Activated T-cell treated with anti-CD3 and anti-CD28 coated beads, Interleukin-2, amount 50 U/mL, for 72 hours (primary cell): ENCODE measurements at regions not wholly inside any gene's neighbourhood (a gene's known extent, or its start where the extent isn't known, plus 50 kb on each side); places are given as distances from the start of the nearest gene placed in this dataset.
"Not testable (repeated sequence)": the region's sequence is repeated elsewhere in the genome, so short reads cannot be mapped to it uniquely, and the experiment has no call there.

Source experiments
- ATAC-seq, 2 donors: fragments of 150-1000 bp; cut with Tn5 transposase; replicated peaks in 1 of 2; 2 replicates each; pipeline ENCODE4 v1.10.0; 2021; ENCODE audit warnings: moderate library complexity in 2 of 2, mild to moderate bottlenecking in 1 of 2
- DNase-seq, 2 donors: peaks; one replicate each; pipeline ENCODE4 v3.0.0; 2021 to 2022; ENCODE audit warnings: mixed read lengths in 1 of 2
- H3K27ac Mint-ChIP-seq: one replicate; pipeline ENCODE4 v1.8.0; 2022; ENCODE audit warnings: mild to moderate bottlenecking, moderate library complexity, mixed read lengths
- H3K27me3 Mint-ChIP-seq: one replicate; pipeline ENCODE4 v1.8.0; 2022; ENCODE audit warnings: low read depth, mixed read lengths
- H3K36me3 Mint-ChIP-seq, 2 donors: one replicate each; pipeline ENCODE4 v1.8.0; 2022; ENCODE audit warnings: mixed read lengths in 2 of 2, mild to moderate bottlenecking in 1 of 2; ENCODE audit not compliant: insufficient read depth in 2 of 2
- H3K4me1 Mint-ChIP-seq: one replicate; pipeline ENCODE4 v1.8.0; 2022; ENCODE audit warnings: low read depth, mixed read lengths
- H3K4me3 Mint-ChIP-seq, 2 donors: one replicate each; pipeline ENCODE4 v1.8.0; 2022; ENCODE audit warnings: mild to moderate bottlenecking in 2 of 2, mixed read lengths in 2 of 2, moderate library complexity in 2 of 2
- H3K9me3 Mint-ChIP-seq, 2 donors: one replicate each; pipeline ENCODE4 v1.8.0; 2022; ENCODE audit warnings: mixed read lengths in 2 of 2

DNA sequence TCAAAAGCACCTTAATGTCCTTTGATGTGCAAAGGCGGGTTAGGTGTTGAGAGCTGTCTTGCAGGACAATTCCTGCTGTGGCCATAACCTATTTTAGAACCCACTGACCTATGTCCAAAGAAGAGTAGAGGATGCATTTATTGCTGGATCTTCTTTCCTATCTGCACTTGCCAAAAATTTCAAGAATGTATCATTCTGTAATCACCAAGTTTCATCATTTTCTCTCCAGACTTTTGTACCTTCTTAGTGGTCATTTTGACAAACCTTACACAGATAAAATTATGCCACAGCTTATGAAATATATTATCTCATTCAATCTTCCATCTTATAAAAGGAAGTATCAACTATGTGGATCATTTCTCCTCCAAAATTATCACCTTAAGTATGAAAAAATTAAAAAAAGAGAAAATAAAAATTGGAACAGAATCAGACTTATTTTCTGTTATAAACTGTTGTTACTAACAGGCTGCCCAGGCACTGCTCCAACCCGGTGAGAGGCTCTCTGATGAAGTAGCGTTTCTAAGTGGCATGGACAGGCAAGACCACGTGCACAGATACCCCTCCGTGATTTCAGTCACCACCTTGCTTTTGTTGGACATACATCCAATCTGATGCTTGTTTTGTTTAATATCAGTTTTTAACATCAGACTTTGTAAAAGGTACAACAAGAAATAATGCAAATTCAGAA lies 559.9 kb upstream of the ID2 start:
- H3K27me3 Mint-ChIP-seq: peaks cover 13% of the 10 kb centered on the region
- H3K4me1 Mint-ChIP-seq: peaks cover 19% of the 10 kb centered on the region
- no peak overlapping the region for H3K27ac Mint-ChIP-seq
- H3K4me3 Mint-ChIP-seq: no peak overlapping the region
- H3K9me3 Mint-ChIP-seq: peaks cover 0 to 2% of the 10 kb centered on the region in 2 donors
- DNase-seq: no peak
- H3K36me3 Mint-ChIP-seq: peaks cover 0 to 1% of the 10 kb centered on the region in 2 donors
- ATAC-seq: no peak

DNA sequence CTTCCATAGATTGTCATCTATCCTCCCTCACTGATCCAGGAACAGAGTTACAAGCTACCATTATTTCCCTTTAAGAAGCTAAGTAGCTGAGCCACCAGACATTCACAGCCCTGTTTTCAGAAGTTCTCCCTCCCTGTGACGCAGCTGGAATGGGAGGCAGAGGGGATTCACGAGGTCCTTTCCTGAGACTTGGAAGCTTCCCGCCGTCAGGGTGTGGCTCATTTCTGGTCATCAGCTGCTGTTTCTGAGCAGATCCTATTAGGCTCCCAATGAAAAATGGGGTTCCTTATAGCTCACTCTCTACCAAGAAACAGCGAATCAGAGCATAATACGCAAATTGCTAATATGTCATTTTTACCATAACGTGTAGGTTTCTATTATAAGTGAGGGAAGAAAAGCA lies 559.3 kb upstream of the ID2 start:
- Mint-ChIP-seq H3K27me3 (peaks cover 13% of the 10 kb centered on the region), H3K4me1 (peaks cover 19% of the 10 kb centered on the region), H3K4me3 (no peak overlapping the region), H3K36me3 (peaks cover 0 to 3% of the 10 kb centered on the region in 2 donors), H3K9me3 (peaks cover 0 to 2% of the 10 kb centered on the region in 2 donors), H3K27ac (no peak overlapping the region)
- ATAC-seq (no peak), DNase-seq (no peak)

DNA sequence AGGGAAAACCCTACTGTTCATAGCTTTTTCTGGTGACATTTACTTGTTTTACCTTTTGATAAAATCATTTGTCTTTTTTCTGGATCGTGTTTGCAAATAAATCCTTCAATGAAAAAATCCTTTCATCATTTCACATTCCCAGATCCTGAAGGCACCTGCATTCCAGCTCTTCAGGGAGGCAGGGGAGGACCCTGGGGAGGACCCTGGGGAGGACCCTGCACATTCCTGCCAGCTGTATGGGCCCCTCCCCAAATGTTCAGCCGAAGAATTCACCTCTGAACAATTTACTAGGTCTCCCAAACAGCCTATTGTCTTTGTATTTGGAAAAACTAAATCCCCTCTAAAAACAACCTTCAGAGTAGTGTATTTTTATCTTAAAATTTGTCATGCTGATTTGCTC lies 558.4 kb upstream of the ID2 start:
- no peak for ATAC-seq

DNA sequence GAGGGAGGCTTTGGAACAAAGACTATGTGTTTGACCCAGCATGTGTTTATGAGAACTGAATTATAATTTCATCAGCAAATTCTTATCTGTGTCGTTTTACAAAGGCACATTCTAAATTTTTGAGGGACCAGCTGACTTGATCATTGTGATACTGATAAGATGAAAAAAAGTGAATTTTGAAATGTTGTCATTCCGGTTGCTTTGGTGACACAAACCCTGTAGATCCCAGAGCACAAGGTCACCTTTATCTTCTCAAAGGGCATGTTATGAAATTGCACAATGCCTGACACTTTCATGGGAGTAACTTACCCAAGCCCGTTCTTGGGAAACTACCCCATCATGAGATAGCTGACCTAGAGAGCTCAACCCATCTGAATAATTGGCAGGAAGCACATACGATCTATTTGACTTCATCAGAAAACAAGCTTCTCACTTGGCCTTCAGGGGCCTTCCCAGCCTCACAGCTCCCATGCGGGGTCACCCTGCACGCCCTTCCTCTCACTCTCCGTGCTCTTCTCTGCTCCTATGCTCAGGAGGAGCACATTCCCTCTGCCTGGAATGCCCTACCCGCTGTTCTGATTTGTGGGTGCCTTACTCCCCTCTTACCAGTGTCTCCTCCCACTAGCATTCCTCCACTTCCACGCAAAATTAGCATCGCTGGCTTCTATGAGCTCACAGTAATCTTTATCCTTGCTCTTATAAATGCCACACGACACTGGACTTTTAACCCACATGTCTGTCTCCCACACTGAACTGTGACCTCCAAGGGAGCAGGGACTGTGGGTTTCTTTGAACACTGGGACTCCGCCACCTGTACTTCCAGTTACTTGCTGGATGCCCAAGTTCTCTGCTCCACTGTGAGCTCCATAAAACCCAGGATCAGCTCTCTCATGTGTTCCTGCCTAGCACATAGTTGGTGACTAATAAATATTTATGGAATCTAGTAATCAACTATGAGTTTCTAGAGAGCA lies 555.8 kb upstream of the ID2 start:
- H3K27me3 Mint-ChIP-seq: peaks cover 13% of the 10 kb centered on the region
- peaks cover 2 to 10% of the 10 kb centered on the region in 2 donors for H3K36me3 Mint-ChIP-seq
- H3K4me1 Mint-ChIP-seq: no peaks in the 10 kb centered on the region
- no peak overlapping the region for H3K27ac Mint-ChIP-seq
- ATAC-seq (no peak), DNase-seq (no peak)
- H3K4me3 Mint-ChIP-seq: no peak overlapping the region
- peaks cover 3 to 6% of the 10 kb centered on the region in 2 donors for H3K9me3 Mint-ChIP-seq

More for the DNA sequence above, 558.4 kb upstream of the ID2 start:
- H3K4me3 Mint-ChIP-seq: no peak overlapping the region
- H3K27me3 Mint-ChIP-seq: peaks cover 13% of the 10 kb centered on the region
- H3K4me1 Mint-ChIP-seq: peaks cover 19% of the 10 kb centered on the region
- no peak overlapping the region for H3K27ac Mint-ChIP-seq
- peaks cover 0 to 6% of the 10 kb centered on the region in 2 donors for H3K36me3 Mint-ChIP-seq
- H3K9me3 Mint-ChIP-seq: peaks cover 0 to 3% of the 10 kb centered on the region in 2 donors
- DNase-seq: no peak

DNA sequence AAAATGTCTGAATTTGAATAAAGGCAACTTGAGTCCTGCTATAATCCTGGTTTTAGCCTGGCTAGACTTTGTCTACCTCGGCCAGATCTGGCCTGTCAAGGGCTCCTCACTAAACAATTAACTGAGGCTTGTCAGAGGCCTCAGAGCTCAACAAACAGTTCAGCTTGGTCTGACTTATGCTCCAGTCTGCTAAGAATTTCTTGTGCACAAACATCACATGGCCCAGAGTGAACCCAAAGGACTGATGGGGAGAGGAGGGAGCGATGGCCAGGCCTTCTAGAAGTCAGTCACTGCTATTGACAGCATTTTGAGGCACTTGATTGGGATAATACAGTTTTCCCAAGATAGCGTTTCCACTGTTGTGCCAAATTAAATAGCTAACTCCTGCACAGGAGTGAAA lies 555.1 kb upstream of the ID2 start:
- H3K36me3 Mint-ChIP-seq: peaks cover 2 to 10% of the 10 kb centered on the region in 2 donors
- peaks cover 13% of the 10 kb centered on the region for H3K27me3 Mint-ChIP-seq
- H3K27ac Mint-ChIP-seq: no peak overlapping the region
- H3K9me3 Mint-ChIP-seq: peaks cover 3 to 6% of the 10 kb centered on the region in 2 donors
- DNase-seq (no peak), ATAC-seq (no peak)
- no peak overlapping the region for H3K4me3 Mint-ChIP-seq
- no peaks in the 10 kb centered on the region for H3K4me1 Mint-ChIP-seq

DNA sequence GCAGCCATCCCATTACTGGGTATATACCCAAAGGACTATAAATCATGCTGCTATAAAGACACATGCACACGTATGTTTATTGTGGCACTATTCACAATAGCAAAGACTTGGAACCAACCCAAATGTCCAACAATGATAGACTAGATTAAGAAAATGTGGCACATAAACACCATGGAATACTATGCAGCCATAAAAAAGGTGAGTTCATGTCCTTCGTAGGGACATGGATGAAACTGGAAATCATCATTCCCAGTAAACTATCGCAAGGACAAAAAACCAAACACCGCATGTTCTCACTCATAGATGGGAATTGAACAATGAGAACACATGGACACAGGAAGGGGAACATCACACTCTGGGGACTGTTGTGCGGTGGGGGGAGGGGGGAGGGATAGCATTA lies 550.4 kb upstream of the ID2 start:
- peaks cover 2 to 10% of the 10 kb centered on the region in 2 donors for H3K36me3 Mint-ChIP-seq
- not testable (repeated sequence) for H3K4me3 Mint-ChIP-seq, DNase-seq, H3K27me3 Mint-ChIP-seq, H3K4me1 Mint-ChIP-seq, H3K27ac Mint-ChIP-seq, H3K9me3 Mint-ChIP-seq, ATAC-seq

DNA sequence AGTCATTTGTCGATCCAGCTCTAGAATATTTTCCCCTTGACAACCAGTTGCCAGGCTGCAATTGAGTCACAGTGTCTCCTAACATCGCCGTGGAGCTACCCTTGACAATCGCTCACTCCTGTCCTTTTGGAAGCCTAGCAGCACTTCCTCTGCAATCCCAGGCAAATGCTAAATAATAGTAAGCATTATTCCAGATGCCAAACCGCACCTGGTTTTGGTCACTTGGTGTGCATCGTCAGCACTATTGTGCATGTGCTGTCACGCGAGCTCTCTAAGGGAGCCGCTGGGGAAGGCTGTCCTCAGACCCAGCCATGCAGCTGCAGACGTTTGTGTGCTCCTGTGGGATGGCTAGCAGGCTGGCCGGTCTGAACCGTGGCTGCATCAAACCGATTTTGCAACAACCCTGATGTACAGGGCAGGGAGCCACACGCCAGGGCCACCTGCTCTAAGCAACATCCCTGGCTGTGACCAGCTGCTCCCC lies 549.5 kb upstream of the ID2 start:
- no peaks in the 10 kb centered on the region for H3K4me1 Mint-ChIP-seq
- ATAC-seq: no peak
- H3K36me3 Mint-ChIP-seq: peaks cover 2 to 8% of the 10 kb centered on the region in 2 donors

DNA sequence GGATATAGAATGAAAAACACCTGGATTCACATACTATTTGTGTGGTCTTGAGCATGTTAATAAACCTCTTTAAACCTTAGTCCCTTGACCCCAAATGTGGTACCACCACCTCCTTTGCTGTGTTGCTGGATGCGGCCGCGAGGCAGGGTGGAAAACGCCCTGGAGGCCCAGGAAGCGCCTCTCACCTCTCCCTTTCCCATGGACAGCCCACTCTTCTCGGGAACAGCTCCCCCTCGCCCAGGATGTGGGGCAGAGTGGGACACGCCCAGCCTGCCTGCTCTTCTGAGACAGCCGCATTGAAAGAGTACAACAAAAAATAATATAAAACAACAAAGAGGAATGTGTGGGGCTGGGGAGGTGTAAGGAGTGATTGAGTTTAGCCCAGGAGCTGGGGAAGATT lies 549.0 kb upstream of the ID2 start:
- no peak overlapping the region for H3K27ac Mint-ChIP-seq
- ATAC-seq (no peak), DNase-seq (no peak)
- peaks cover 2 to 4% of the 10 kb centered on the region in 2 donors for H3K36me3 Mint-ChIP-seq
- peaks cover 3 to 4% of the 10 kb centered on the region in 2 donors for H3K9me3 Mint-ChIP-seq
- H3K4me3 Mint-ChIP-seq: no peak overlapping the region
- no peaks in the 10 kb centered on the region for H3K4me1 Mint-ChIP-seq
- H3K27me3 Mint-ChIP-seq: peaks cover 6% of the 10 kb centered on the region

More for the DNA sequence above, 549.5 kb upstream of the ID2 start:
- peaks cover 3 to 4% of the 10 kb centered on the region in 2 donors for H3K9me3 Mint-ChIP-seq
- peaks cover 6% of the 10 kb centered on the region for H3K27me3 Mint-ChIP-seq
- DNase-seq: no peak
- H3K4me3 Mint-ChIP-seq: no peak overlapping the region
- H3K27ac Mint-ChIP-seq: no peak overlapping the region

DNA sequence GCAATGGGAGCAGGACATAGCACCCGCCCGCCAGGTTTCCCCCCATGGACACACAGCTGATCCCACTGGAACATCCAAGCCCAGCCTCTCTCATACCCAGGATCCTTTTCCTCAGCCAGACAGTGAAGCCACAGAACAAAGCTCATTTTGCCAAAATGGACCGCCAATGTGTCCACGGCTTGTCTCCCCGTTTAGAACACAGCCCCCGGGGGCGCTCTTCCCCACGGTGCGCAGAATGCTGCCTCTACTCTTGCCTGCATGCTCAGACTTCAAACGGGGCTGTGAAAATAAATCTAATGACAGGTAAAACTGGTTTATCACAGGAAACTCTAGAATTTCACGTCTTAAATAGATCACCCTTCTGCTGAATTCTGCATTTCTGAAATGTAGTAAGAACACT lies 548.5 kb upstream of the ID2 start:
- Mint-ChIP-seq H3K4me1 (no peaks in the 10 kb centered on the region), H3K36me3 (peaks cover 2 to 4% of the 10 kb centered on the region in 2 donors), H3K27me3 (peaks cover 6% of the 10 kb centered on the region), H3K9me3 (peaks cover 3 to 4% of the 10 kb centered on the region in 2 donors), H3K4me3 (no peak overlapping the region), H3K27ac (no peak overlapping the region)
- DNase-seq (no peak), ATAC-seq (no peak)

DNA sequence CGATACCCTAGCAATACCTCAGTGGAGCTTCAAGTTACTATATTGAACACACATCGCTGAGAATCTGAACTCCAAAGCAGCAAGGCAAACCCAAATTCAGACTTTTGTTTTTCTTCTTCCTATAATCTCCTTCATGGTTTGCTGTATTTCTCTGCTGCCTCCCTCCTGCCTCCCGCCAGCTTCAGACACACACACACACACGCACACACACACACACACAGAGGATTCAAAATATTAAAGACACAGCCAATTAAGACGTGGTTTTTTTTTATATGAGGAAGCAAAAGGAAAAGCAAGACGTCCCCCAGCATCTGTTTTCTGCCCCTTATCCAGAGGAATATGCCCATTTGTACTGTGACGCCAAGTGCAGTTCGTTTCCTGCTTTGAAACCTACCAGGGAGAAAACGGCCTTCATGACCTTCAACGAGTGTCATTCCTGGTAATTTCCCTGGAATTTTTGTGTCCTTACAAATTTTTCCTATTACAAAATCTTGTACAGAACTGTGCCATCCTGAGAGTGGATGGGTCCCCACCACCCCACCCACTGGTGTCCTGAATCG lies 547.9 kb upstream of the ID2 start:
- Mint-ChIP-seq H3K4me1 (no peaks in the 10 kb centered on the region), H3K27ac (no peak overlapping the region)

DNA sequence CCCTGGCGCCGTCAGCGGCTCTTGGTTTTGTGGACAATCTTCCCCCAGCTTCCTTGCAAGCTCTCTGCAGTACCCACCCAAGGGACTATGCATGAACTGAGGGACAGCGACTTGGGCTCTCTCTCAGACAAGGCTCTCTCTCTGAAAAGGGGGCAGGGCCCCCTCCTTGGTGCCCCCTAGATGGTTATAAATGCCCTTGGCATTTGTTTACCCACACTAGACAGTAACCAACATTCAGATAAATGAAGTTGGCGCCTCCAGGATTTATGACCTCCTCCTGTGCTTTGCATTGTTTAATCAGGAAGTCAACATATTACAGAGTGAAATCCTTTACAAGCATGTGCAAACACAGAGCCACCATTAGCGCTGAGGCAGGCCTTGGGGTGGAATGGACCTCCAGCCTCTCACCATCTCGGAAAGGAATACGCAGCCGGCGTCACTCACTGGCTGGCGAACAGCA lies 547.4 kb upstream of the ID2 start:
- ATAC-seq (no peak), DNase-seq (no peak)
- Mint-ChIP-seq H3K27me3 (peaks cover 6% of the 10 kb centered on the region), H3K9me3 (peaks cover 0 to 3% of the 10 kb centered on the region in 2 donors), H3K4me1 (no peaks in the 10 kb centered on the region), H3K36me3 (peaks cover 0 to 2% of the 10 kb centered on the region in 2 donors), H3K27ac (no peak overlapping the region), H3K4me3 (no peak overlapping the region)

More for the DNA sequence above, 547.9 kb upstream of the ID2 start:
- H3K9me3 Mint-ChIP-seq: peaks cover 0 to 3% of the 10 kb centered on the region in 2 donors
- DNase-seq (no peak), ATAC-seq (no peak)
- H3K27me3 Mint-ChIP-seq: peaks cover 6% of the 10 kb centered on the region
- peaks cover 0 to 2% of the 10 kb centered on the region in 2 donors for H3K36me3 Mint-ChIP-seq
- H3K4me3 Mint-ChIP-seq: no peak overlapping the region

DNA sequence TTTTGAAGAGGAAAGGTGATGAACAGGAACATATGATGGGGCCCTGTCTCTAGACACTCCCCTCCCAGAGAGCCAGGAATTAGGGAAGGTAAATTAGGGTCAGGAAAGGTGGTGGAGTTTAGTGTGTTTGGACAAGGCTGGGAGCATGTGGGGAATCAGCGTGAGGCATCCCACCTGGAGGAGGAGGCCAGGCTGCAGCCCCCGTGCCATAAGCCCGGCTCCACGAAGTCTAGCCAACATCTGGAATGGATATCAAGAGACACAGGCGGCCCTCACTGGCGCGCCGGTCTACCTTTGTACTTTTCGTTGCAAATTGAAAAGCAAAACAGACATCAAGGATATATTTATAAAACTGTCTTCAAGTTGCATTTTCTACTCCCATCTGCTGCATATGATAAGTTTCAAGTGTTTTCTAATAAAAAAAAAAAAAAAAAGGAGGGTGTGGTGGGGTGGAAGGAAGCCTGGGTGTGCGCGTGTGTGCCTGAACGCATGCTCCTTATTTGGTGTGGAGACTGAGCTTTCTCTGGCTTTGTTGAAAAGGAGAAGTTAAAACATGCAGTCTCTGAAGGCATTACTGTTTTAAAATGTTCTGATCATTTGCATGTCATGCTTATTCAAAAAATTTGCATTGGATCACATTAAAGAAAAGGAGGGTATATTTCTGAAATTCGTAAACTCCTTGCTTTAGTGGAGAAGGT lies 546.7 kb upstream of the ID2 start:
- no peak overlapping the region for H3K4me3 Mint-ChIP-seq
- no peaks in the 10 kb centered on the region for H3K4me1 Mint-ChIP-seq
- H3K36me3 Mint-ChIP-seq: peaks cover 0 to 7% of the 10 kb centered on the region in 2 donors
- peaks cover 12% of the 10 kb centered on the region for H3K27me3 Mint-ChIP-seq
- H3K27ac Mint-ChIP-seq: no peak overlapping the region
- H3K9me3 Mint-ChIP-seq: peaks cover 3 to 4% of the 10 kb centered on the region in 2 donors
- DNase-seq (no peak), ATAC-seq (no peak)
